ENCODE measurements at regions not wholly inside any gene's neighbourhood (a gene's known extent, or its start where the extent isn't known, plus 50 kb on each side); places are given as distances from the start of the nearest gene placed in this dataset.

DNA sequence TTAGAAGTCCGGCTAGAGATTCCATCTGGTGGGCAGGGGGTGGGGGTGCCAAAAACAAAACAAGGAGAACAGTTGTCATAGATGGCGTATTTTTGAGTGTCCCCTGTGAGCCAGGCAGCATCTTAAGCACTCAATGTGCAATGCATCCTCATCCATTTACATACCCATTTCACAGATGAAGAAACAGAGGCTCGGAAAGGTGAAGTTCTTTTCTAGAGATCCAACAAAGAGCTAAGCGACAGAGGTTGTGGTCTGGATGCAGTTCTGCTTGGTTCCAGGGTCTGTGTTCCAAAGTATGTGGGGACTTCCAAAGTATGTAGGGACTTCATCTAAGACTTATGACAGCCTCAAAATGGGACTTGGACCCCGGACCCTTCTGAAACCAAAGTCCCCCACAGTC, 277.8 kb downstream of the MN1 start:
- DNase-seq, result no peak

DNA sequence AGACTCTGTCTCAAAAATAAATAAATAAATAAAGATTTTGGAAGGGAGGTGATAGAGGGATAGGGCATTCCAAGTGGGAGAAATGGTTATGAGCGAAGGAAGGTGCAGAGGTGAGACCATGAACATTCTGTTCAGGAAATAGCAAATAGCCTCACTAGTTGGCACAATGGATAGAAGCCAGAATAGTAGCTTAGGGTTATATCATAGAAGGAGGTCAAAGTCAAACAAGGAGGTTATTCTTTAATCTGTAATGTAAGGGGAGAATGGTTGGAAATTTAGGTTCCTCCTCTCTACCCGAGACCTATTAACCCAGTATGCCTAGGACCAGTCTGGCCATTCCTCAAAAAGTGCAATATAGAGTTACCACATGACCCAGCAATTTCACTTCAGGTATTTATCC, 275.8 kb downstream of the MN1 start:
- no peak for DNase-seq

DNA sequence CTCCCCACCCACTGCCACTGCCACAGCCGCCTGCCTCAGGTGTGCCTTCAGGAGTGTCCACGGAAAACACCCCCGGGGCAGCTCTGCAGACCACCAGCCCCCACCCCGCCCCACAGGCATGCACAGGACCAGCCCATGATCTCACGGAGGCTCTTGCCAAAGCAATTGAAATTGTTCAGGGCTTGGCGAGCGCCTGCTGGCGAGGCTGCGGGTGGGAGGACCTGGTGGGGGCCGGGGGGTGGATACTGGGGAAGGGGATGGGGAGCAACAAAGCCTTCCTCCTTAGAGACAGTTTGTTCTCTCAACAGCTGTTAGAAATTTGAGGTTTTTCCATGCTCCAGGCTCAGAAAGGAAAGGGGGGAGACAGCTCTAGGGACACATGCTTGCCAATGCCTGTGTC, 274.7 kb downstream of the MN1 start:
- DNase-seq, result no peak

DNA sequence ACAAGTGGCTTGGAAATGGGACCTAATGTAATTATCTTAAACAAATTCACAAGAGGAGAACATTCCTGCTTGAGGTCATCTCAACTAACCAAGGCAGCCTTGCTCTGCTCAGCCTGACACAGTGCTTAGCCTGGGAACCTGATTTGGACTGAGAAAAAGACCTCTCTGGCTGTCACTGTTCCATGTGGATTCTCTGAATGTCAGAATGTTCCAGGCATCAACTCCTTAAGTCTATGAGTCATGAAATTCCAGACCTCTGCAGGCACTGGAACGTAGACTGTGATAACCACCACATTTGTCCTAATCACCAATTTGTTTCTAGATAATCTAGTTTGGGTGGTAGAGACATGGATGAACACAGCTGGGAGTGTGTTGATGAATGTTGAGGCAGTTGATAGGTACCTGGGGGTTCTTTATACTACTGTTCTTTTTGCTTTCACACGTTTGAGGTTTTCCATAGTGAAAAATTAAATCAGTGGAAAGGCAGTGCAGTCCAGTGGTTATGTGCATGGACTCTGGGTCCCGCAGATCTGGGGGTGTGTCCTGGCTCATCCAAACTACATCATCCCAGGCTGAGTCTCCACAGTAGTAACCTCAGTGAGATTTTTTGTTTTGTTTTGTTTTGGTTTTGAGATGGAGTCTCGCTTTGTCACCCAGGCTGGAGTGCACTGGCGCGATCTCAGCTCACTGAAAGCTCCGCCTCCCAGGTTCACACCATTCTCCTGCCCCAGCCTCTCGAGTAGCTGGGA, 269.6 kb downstream of the MN1 start:
- no peak for DNase-seq

DNA sequence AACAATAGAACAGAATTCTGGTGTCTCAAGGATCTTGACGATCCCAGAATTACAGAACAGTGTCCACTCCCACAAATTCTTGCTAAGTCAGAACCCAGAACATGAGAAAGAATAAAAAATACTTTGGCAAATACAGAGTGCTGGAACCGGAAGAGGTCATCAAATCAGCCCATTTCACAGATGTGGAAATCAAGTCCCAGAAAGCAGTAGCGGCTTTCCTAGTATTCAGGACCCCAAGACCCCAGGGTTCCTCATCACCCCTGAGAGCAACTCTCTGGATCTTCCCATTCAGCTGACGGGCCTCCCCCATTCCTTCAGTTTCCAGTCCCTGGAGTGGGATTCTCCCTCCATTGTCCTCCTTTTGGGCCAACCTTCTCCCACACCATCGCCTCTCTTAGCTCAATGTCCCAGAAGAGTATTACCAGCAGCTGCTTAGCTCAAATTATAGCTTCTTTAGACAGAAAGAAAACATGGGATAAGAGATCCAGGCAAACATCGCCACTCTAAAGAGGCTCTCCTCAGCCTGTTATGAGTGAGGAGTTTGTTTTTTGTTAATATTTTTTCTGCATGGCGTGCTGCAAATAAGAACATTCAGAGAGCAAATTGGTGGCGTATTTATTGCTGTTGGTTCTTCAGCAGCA, 268.3 kb downstream of the MN1 start:
- no peak for DNase-seq

DNA sequence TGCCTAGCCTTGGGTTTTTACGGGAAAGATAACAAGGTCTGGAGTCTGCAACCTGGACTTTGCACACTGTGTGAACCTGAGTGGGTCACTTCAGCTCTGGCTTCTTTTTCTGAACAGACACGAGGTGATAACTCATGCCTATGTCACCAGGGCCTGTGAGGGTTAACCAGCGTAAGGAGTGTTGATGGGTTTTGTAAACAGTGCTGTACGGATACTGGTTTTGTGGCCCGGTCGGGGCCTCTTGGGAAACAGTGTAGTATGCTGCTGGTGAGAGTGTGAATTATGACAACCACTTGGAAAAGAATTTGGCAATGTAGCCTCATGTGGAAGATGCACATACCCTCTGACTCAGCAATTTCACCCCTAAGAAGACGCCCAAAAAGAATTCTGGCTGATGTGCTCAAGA, 266.8 kb downstream of the MN1 start:
- no peak for DNase-seq

DNA sequence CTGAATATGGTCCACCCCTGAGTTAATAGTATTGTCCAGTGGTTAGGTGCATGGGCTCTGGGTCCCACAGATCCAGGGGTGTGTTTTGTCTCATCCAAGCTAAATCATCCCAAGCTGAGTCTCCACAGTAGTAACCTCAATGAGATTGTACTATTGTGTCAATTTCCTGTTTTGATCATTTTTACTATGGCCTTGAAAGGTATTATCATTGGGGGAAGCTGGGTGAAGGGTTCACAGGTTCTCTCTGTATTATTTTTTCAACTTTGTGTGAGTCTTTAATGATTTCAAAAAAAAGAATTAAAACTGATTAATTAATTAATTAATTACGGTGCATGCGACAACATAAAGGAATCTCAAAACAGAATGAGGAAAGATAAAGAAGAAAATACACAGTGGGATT, 266.1 kb downstream of the MN1 start:
- no peak for DNase-seq

DNA sequence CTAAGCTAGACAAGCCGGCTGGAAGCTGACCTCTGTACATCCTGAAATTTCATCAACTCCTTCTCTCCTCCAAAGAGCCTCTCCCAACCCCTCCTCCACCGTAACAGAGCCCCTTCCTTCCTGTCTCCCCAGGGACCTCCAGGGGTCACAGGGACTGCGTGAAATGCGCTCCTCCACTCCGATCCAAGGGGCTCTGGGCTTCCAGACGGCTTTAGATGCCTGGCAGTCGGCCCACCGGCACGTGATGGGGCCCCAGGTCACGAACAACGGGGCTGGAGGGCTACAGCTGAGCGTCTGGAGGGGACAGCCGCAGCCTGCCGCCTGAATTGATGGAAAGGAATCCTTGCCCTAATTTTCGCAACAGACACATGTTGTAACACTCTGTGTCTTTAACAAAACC, 264.1 kb downstream of the MN1 start:
- no peak for DNase-seq

DNA sequence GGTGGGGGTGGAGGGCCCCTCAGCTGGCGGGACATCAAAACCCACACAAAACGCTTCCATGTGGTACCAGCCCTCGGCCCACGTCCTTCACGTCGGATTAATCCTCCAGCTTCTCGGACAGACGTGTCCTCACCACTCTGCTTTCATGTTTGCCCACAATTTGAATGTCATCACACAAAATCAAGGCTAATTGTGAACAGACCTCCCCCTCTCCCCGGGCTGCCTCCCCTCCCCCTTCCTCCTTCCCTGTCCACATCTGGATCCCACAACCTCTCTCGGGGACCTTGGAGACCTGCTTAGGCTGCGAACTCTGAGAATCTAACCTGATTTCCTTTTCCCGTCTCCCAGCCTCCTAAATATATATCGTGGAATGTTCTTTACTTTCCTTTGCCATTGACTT, 262.9 kb downstream of the MN1 start:
- no peak for DNase-seq

DNA sequence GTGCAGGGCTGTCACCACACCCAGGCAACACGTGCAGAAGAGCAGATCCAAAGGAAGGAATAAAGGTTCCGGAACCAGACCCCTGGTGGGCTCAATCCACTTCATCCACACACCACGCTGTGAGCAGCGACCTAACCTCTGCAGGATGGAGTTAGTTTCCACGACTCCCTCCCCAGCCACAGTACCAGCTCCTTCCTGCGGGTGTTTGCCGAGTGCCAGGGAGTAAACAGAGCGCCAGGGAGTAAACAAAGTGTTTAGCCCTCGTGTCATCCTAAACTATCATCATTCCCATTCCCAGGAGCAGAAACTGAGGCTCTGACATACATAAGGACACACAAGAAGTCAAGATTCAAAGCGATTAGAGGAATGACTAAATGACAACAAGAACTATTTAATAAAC, 261.3 kb downstream of the MN1 start:
- DNase-seq, result no peak

DNA sequence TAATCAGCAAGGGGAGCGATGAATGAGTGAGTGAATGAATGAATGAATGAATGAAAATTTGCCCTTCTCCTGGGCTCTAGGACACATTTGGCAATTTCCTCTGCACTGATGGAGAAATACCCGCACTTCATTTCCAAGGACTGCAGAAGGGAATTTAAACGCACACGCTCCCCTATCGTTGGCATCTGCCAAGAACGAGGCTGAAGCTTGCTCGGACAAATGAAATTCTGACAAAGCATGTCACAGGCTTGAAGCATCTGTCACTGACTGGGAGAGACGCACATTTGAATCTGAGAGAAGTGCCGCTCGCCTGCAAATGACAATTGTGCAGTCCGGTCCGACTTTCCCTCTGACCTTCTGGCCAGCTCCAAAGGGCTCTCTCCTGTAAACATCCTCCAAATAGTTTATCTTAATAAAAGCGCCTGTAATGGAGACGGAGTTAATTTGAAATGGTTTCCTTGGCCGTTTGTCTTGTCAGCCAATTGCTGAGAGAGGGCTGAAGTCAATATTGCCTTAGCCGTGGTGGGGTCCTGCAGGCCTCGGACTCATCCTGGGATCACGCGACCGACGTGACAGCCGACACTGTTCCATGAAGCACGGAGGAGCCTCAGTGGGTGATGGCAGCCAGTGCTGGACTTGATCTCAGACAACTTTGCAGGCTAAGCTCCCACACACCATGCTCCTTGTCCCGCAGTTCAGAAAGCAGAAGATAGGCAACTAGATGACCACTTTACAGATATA, 260.7 kb downstream of the MN1 start:
- DNase-seq, result no peak

DNA sequence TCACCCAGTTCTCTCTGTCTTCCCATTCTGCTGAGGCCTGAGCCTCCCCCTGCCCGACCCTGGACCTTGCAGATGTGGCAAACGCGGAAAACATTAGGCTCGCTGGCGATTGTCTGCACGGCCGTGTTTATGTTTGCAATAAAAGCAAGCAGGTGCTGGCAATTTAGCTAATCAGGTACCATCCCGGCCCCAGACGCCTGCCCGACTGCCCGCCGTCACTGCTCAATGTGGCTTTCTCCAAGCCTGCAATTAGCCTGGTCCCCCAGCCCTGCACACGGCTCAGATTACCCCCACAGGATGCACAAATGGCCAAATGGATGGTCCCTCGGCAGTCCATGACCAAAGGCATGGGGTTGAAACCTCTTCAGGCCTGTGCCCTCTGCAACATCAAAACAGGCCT, 259.7 kb downstream of the MN1 start:
- DNase-seq, result no peak

DNA sequence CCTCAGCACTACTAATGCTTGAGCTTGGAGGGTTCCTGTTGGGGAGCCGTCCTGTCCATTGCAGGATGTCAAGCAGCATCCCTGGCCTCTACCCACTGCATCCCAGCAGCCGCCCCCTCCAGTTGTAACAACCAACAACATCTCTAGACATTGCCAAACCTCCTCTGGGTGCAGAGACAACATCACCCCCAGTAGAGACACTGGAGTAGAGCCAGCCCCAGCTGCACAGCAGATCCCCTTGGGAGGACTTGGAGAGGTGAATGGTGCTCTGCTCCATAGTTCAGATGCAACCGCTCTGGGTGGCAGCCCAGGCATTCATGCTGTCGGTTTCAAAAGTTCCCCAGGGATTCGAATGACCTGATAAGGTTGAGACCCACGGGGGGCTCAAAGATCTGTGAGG, 259.0 kb downstream of the MN1 start:
- no peak for DNase-seq

DNA sequence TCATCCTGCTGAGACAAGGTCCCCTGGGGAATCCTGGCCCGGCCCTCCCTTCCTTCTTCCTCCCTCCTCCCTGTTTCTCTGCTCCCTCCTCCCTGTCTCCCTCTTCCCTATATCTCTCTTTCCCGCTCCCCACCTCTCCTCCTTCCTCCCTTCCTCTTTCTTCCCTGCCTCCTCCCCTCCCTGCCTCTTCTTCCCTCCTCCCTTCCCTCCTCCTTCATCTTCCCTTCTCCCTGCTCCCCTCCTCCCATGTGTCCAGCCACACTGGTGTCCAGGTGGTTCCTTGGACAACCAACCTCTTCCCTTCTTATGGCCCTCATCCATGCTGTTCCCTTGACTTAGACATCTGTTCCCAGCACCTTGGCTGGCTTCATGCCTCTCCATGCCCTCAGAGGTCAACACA, 258.1 kb downstream of the MN1 start:
- DNase-seq, result no peak

DNA sequence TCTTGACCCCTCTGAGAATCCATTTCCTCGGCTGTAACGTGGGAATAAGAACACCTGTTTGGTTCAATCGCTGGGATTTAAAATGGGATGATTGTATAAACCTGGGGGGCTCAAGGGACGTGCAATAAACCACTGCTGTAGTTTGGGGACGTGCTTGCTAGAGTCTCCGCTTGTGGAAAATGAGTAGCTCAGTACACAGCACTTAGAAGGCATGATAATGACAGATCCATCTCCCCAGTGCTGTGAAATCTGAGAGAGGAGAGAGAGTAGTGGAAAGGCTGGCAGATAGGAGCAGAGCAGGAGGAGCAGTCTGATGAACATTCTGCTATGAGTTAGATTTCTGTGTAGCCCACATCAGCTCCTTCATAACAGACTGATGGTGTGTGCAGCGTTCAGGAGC, 256.5 kb downstream of the MN1 start:
- DNase-seq, result no peak

DNA sequence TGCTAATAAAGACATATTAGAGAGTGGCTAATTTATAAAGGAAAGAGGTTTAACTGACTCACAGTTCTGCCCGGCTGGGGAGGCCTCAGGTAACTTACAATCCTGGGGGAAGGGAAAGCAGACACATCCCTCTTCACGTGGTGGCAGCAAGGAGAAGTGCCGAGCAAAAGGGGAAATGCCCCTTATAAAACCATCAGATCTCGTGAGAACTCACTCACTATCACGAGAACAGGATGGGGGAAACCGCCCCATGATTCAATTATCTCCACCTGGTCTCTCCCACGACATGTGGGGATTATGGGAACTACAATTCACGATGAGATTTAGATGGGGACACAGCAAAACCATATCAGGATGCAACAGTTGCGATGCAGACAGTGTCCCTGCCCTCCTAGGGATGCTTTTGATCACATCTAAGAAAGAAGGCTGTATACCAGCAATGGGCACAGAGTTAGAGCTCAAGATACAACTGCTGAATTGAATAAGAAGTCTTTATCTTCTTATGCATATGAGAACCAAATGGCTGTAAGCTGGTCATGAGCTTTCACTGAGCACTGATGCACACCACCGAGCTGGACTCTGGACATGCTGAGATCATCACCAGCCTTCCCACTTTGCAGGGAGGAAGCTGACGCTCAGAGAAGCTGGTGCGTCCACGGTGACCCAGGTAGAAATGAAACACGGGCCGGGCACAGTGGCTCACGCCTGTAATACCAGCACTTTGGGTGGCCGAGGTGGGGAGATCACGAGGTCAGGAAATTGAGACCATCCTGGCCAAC, 255.2 kb downstream of the MN1 start:
- DNase-seq, result no peak

DNA sequence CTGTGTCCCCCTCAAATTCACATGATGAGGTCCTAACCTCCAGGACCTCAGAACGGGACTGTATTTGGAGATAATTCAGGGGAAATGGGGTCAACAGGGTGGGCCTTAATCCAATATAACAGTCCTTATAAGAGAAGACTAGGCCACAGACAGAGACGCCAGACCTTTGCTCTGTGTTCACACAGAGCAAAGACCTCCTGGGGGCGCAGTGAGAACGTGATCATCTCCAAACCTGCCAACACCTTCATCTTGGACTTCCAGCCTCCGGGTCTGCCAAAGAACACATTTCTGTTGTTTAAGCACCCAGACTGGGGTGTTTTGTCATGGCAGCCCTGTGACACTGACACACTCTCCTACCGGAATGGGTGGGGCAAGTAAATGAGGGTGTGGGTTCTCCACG, 250.2 kb downstream of the MN1 start:
- DNase-seq, result no peak

DNA sequence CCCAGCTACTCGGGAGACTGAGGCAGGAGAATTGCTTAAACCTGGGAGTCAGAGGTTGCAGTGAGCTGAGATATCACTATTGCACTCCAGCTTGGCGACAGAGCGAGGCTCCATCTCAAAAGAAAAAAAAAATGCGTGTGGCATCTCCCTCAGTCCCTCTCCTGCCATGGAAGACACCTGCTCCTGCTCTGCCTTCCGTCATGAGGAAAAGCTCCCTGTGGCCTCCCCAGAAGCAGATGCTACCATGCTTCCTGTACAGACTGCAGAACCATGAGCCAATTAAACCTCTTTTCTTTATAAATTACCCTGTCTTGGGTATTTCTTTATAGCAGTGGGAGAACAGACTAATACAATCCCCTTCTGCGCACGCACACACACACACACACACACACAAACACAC, 249.4 kb downstream of the MN1 start:
- DNase-seq, result no peak

DNA sequence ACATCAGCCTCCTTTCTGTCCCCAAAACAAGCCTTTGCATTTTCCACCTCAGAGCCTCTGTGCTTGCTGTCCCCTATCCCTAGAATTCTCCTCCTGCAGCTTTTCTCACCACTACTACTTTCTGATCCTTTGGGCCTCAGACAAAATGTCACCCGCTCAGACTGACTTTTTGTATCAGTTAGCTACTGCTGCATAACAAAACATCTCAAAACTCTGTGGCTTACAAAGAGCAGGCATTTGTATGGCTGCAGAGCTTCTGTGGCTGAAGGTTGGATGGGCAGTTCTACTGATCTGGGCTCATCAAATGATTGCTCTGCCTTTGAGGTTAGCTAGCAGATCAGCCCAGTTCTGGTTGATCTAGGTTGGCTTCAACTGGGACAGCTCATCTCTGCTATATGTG, 248.7 kb downstream of the MN1 start:
- DNase-seq, result no peak

DNA sequence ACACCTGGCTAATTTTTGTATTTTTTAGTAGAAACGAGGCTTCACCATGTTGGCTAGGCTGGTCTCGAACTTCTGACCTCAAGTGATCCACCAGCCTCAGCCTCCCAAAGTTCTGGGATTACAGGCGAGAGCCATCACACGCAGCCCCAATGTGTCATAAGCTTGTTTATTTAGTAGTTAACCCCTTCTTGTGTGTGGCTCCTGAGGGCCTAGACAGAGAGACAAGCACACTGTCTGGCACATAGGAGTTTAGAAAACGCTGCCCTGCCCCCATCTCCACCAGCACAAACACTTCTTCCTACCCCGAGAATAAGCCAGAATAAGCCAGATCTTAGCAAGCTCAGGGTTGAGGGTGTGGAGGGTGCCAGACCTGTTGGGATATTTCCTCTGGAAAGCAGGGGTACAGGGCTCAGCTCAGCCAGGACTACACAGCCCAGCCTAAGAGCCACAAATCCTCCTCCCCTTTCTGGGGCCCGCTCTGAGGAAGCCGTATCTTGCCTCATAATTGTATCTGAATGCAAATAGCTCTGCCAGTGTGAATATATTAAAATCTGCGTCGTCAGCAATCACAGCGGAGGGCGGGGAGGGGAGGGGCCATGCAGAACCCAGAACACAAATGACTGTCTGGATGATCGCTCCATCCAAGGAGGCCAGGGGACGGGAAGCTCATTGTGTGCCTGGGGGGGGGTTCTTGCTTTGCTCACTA, 247.3 kb downstream of the MN1 start:
- no peak for DNase-seq

DNA sequence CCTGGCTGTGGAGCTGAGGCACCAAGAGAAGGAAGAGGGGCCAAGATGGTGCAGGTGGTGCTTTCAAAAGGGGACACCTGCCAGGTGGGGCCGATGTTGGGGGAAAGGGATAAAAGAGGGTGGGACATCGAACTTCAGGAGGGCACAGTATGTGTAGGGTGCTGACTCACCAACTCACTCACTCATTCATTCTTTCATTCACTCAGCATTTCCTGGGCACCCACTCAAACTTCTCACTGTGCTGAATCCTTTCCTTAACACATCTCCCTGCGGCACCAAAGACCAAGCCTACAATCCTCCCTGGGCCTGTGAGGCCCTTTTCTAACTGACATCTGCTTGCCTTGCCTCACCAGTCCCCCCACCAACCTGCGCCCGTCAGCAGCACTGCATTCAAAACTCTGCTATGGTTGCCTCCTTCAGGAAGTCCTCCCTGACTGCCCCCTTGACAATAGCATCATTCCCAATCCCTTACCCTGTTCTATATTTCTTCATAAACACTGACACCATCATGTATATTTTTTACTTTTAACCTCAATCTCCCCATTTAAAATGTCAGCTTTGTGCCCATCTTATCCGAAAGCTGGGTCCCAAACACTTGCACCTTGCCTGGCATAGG, 246.6 kb downstream of the MN1 start:
- no peak for DNase-seq

DNA sequence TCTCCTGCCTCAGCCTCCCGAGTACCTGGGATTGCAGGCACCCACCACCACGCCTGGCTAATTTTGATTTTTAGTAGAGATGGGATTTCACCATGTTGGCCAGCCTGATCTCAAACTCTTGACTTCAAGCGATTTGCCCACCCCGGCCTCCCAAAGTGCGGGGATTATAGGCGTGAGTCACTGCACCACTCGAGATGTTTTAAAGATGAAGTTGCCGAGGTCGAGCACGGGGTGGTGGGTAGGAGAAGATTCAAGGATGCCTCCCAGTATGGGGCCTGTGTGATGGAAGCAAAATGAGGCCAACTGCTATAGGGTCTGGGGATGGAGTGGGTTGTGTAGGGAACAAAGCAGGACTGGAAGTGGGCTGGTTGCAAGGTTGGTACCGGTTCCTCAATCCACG, 245.2 kb downstream of the MN1 start:
- no peak for DNase-seq

Measured in activated CD4-positive, alpha-beta T cell treated with anti-CD3 and anti-CD28 coated beads, Interleukin-2, Interleukin-6, amounts not matched to agents 100 ng/mL and 50 ng/mL, durations not matched to agents 16 hours and 8 hours (primary cell).